HUDEP-2 (cell line): ENCODE measurements at regions not wholly inside any gene's neighbourhood (a gene's known extent, or its start where the extent isn't known, plus 50 kb on each side); places are given as distances from the start of the nearest gene placed in this dataset.
A peak's percentile ranks its signal among the peaks of the same experiment; 100 is the strongest.

Source experiments
- DNase-seq, 76 experiments: peaks; one replicate each; lab custom pipeline; 2025; ENCODE audit not compliant: unreplicated experiment in 76 of 76; lab: John Stamatoyannopoulos, UW

GRCh38 chr5:173468821-173469251, 140.6 kb upstream of the STC2 start:
- DNase-seq, result no peak

GRCh38 chr5:173466227-173466626, 138.0 kb upstream of the STC2 start:
- no peak for DNase-seq

GRCh38 chr5:173464813-173465212, 136.6 kb upstream of the STC2 start:
- no peak for DNase-seq

GRCh38 chr5:173463207-173463606, 135.0 kb upstream of the STC2 start:
- no peak for DNase-seq

- DNase-seq, result no peak
Measured at GRCh38 chr5:173458828-173459609, 130.8 kb upstream of the STC2 start.

- no peak for DNase-seq
Measured at GRCh38 chr5:173457482-173457881, 129.3 kb upstream of the STC2 start.

- DNase-seq, result no peak
Measured at GRCh38 chr5:173456751-173457171, 128.5 kb upstream of the STC2 start.

- DNase-seq, result no peak
Measured at GRCh38 chr5:173456181-173456580, 128.0 kb upstream of the STC2 start.

- DNase-seq, result no peak
Measured at GRCh38 chr5:173455599-173455957, 127.4 kb upstream of the STC2 start.

- DNase-seq, result no peak
Measured at GRCh38 chr5:173454736-173455598, 126.8 kb upstream of the STC2 start.

GRCh38 chr5:173454361-173454735, 126.1 kb upstream of the STC2 start:
- no peak for DNase-seq

- no peak for DNase-seq
Measured at GRCh38 chr5:173453167-173453566, 125.0 kb upstream of the STC2 start.

- DNase-seq, result no peak
Measured at GRCh38 chr5:173452119-173452905, 124.1 kb upstream of the STC2 start.

GRCh38 chr5:173451651-173452050, 123.4 kb upstream of the STC2 start:
- DNase-seq, result no peak

- peak in 6 of 76 experiments; percentile 2 to 14 (median 10) for DNase-seq
Measured at GRCh38 chr5:173451031-173451430, 122.8 kb upstream of the STC2 start.

- no peak for DNase-seq
Measured at GRCh38 chr5:173450188-173450587, 122.0 kb upstream of the STC2 start.

GRCh38 chr5:173448856-173449255, 120.6 kb upstream of the STC2 start:
- DNase-seq, result no peak

GRCh38 chr5:173443971-173444370, 115.8 kb upstream of the STC2 start:
- DNase-seq, result no peak

GRCh38 chr5:173441053-173441628, 112.9 kb upstream of the STC2 start:
- DNase-seq, result no peak

- DNase-seq, result no peak
Measured at GRCh38 chr5:173438951-173439350, 110.7 kb upstream of the STC2 start.

- DNase-seq, result no peak
Measured at GRCh38 chr5:173435447-173435846, 107.2 kb upstream of the STC2 start.
